ENCODE measurements at regions not wholly inside any gene's neighbourhood (a gene's known extent, or its start where the extent isn't known, plus 50 kb on each side); places are given as distances from the start of the nearest gene placed in this dataset.

DNA sequence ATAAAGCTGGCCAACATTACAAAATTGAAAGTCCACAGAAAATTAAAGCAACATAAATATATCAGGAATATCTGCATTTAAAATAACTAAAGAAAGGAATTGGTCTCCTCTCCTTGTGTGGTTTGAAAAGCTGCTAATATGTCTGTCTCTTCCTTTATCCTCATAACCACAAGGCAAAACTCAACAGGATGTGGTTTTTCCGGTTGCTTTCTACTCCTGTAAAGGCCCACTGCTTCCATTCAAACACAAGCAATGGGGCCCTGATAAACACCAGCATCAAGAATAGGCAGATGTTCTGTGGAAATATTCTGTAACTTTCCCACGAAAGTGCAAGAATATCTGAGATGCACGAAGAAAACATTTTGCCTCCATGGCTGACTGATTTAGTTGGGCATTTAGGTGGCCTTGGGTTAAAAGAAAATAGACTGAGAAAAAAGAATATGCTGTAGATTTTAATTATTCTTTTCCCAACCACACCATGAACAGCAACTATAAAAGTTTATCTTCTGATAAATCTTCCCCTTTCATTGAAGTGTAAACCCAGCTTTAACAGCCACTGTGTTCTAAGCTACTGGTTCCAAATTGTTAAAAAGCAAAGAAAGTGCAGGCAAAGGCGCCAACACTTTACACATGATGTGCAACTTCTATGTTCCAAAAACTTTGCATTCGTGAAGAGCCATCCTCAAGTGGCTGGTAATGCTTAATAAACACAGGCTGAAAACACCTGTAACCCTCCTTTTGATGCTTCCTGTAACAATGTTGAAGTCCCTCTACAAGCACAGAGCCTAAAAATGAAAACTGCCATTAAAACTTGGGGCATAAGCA, 50.5 kb upstream of the NDST3 start:
- TF ChIP-seq, protein P1, sequence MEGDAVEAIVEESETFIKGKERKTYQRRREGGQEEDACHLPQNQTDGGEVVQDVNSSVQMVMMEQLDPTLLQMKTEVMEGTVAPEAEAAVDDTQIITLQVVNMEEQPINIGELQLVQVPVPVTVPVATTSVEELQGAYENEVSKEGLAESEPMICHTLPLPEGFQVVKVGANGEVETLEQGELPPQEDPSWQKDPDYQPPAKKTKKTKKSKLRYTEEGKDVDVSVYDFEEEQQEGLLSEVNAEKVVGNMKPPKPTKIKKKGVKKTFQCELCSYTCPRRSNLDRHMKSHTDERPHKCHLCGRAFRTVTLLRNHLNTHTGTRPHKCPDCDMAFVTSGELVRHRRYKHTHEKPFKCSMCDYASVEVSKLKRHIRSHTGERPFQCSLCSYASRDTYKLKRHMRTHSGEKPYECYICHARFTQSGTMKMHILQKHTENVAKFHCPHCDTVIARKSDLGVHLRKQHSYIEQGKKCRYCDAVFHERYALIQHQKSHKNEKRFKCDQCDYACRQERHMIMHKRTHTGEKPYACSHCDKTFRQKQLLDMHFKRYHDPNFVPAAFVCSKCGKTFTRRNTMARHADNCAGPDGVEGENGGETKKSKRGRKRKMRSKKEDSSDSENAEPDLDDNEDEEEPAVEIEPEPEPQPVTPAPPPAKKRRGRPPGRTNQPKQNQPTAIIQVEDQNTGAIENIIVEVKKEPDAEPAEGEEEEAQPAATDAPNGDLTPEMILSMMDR (IDR thresholded peaks at IDR 0.05; ENCODE audit: insufficient read depth, low read length, poor library complexity, severe bottlenecking), result no peak
- Histone ChIP-seq H3K36me3 (ENCODE audit: control insufficient read depth, insufficient read depth, low read length) (no peaks in the 10 kb centered on the region), H3K4me3 (replicated peaks; ENCODE audit: low read depth, low read length) (no peak overlapping the region), H3K27me3 (replicated peaks; ENCODE audit: control insufficient read depth, insufficient read depth, low read length) (no peaks in the 10 kb centered on the region)
- no peak for DNase-seq (ENCODE audit: extremely low read depth, insufficient read length)

DNA sequence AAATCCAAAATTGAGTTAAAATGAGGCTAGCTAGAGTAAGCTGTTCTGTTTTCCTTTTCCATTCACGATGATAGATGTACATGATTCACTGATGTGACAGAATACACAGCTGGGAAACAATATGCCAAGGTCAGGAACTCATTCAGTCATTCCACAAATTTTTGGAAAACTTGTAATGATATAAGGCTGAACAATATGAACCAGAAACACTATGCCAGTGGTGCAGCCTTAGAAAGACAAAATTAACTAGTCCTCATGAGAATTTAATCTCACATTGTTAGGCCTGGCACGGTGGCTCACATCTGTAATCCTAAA, 50.0 kb upstream of the NDST3 start:
- Histone ChIP-seq H3K27me3 (replicated peaks; ENCODE audit: control insufficient read depth, insufficient read depth, low read length) (no peaks in the 10 kb centered on the region), H3K4me3 (replicated peaks; ENCODE audit: low read depth, low read length) (no peak overlapping the region), H3K36me3 (ENCODE audit: control insufficient read depth, insufficient read depth, low read length) (no peaks in the 10 kb centered on the region)
- no peak for DNase-seq (ENCODE audit: extremely low read depth, insufficient read length)
- TF ChIP-seq, protein P1 (IDR thresholded peaks at IDR 0.05; ENCODE audit: insufficient read depth, low read length, poor library complexity, severe bottlenecking), result no peak

Measured in GM06990 (cell line).